Retinal pigment epithelial cell (primary cell): ENCODE measurements at regions not wholly inside any gene's neighbourhood (a gene's known extent, or its start where the extent isn't known, plus 50 kb on each side); places are given as distances from the start of the nearest gene placed in this dataset.

Experiments used
- DNase-seq: peaks from one replicate; pipeline ENCODE4 v3.0.0-alpha.2; 2010; ENCODE audit warnings: low read depth
- H3K4me3 ChIP-seq: 2 replicates; pipeline ENCODE4 v1.5.1; 2011; ENCODE audit warnings: mild to moderate bottlenecking, low read length, control low read depth, moderate library complexity
- CTCF ChIP-seq: conservative IDR thresholded peaks from 2 replicates; pipeline ENCODE4 v1.5.1; 2011; ENCODE audit warnings: low read depth, low read length, control low read depth, inconsistent platforms

- no peak overlapping the region for H3K4me3 ChIP-seq
- no peak for TF ChIP-seq CTCF
- DNase-seq = no peak
Measured at GRCh38 chr2:43164686-43165085, 61.7 kb downstream of the ZFP36L2 start.

GRCh38 chr2:43163584-43164270 is 62.7 kb downstream of the ZFP36L2 start:
- TF ChIP-seq CTCF = no peak
- DNase-seq = no peak
- no peak overlapping the region for H3K4me3 ChIP-seq

DNA sequence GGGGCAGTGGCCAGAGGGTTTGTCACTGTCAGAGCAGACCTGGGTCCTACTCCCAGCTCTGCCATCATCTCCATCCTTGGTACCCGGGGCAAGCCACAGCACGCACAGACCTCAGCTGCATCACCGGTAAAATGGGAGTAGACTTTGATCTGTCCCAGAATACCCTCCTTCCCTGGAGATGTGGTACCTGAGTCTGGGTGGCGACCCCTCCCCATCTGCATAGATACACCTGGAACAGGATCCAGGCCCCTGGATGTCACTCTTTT is 64.0 kb downstream of the ZFP36L2 start:
- no peak for DNase-seq
- H3K4me3 ChIP-seq = no peak overlapping the region
- TF ChIP-seq CTCF = no peak

DNA sequence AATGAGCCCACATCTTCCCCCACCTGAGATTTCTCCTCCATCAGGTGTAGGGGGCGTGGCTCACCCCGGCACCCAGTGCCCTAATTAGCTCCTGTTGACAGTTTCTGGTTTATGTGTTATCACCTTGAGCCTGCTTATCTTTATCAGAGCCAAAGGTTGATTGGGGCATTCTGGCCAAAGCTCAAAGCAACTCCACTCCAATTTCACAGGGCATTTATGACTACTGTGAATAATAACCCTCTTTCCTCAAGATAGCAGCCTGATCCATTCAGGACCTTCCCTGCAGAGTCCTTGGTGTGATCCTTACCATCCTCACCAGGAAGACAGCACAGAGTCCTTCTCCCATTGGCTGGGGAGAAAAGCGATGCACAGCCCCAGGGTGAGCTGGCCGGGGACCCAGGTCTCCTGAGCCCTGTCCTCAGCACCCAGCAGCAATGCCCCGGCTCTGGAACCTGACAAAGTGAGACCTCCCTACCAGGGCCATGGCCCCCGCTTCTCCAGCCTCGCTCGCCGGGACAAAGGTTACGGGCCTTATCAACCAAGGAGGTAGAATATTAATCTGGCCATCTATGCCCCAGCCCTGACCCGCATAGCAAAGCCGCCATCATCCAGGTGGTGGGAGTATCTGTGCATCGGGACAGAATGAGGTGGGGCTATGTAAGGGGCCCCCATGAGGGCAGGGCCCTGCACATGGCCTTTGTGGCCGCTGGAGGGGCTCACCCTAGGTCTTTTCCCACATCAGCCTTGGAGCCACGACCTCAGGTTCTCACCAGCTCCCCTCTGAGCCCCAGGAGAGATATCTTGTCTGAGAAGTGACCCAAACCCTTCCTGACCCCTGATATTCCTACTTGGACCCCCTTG is 64.5 kb downstream of the ZFP36L2 start:
- TF ChIP-seq CTCF = no peak
- DNase-seq = no peak
- no peak overlapping the region for H3K4me3 ChIP-seq

GRCh38 chr2:43160778-43161177 is 65.6 kb downstream of the ZFP36L2 start:
- DNase-seq = no peak
- no peak for TF ChIP-seq CTCF
- H3K4me3 ChIP-seq = no peak overlapping the region

DNA sequence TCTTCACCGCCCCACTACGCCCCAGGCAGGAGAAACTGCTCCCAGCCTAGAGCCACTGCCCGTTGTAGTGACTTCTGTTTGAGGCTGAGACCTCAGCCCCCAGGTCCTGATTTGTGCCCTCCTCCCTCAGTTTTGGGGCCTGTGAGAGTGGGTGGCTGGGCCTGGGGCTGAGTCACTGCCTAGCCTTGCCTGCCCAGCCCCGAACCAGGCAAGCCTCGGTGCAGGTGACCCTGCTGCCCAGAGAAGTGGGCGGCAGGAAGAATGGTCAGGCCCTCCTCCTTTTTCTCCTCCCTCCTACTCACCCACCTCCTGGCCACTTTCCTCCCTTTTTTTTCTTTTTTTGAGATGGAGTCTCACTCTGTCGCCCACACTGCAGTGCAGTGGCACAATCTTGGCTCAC is 66.6 kb downstream of the ZFP36L2 start:
- no peak for DNase-seq
- no peak for TF ChIP-seq CTCF
- no peak overlapping the region for H3K4me3 ChIP-seq
